Upper lobe of left lung (tissue), 4 donors: ENCODE measurements at regions not wholly inside any gene's neighbourhood (a gene's known extent, or its start where the extent isn't known, plus 50 kb on each side); places are given as distances from the start of the nearest gene placed in this dataset.

Experiments
- EP300 ChIP-seq, 4 donors: sonication (generic); formaldehyde crosslinking; IDR thresholded peaks; one replicate each; pipeline ENCODE4 v1.5.1; 2017; ENCODE audit warnings: antibody characterized with exemption in 4 of 4, control low read depth in 2 of 4
- TF ChIP-seq, protein P1 (sequence below), 6 experiments: fragments of 450-650 bp in 4 of 6; fragments of 200-600 bp in 2 of 6; sonication (generic) in 2 of 6; IDR thresholded peaks; one replicate each; pipeline ENCODE4 v1.5.1; 2016 to 2019; ENCODE audit warnings: antibody characterized with exemption in 6 of 6

DNA sequence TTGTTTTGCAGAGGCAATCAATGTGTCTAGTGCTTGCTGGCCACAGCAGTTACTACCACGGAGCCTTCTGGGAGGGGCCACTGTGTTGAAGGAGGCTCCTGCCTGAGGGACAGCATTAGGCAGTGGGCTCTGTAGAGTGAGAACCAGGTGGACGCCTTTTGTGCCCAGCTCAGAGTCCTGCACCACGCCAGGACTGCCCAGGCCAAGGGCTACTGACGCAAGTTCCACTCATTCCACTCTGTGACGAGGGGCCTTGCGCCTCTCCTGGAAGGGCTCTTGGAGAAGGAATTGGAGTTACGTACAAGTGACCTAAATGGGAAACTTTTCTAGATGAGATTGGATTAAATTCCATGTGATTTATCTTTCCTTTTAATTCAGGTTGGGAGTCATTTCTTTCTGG is 102.8 kb upstream of the MAGEE2 start:
- TF ChIP-seq, protein P1, sequence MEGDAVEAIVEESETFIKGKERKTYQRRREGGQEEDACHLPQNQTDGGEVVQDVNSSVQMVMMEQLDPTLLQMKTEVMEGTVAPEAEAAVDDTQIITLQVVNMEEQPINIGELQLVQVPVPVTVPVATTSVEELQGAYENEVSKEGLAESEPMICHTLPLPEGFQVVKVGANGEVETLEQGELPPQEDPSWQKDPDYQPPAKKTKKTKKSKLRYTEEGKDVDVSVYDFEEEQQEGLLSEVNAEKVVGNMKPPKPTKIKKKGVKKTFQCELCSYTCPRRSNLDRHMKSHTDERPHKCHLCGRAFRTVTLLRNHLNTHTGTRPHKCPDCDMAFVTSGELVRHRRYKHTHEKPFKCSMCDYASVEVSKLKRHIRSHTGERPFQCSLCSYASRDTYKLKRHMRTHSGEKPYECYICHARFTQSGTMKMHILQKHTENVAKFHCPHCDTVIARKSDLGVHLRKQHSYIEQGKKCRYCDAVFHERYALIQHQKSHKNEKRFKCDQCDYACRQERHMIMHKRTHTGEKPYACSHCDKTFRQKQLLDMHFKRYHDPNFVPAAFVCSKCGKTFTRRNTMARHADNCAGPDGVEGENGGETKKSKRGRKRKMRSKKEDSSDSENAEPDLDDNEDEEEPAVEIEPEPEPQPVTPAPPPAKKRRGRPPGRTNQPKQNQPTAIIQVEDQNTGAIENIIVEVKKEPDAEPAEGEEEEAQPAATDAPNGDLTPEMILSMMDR (IDR thresholded peaks at IDR 0.05) = no peak
- no peak for TF ChIP-seq EP300 (IDR thresholded peaks at IDR 0.05)
